Activated CD8-positive, alpha-beta memory T cell treated with anti-CD3 and anti-CD28 coated beads for 48 hours (primary cell): ENCODE measurements at regions not wholly inside any gene's neighbourhood (a gene's known extent, or its start where the extent isn't known, plus 50 kb on each side); places are given as distances from the start of the nearest gene placed in this dataset.

Experiments used
- DNase-seq, 3 experiments: peaks; one replicate each; pipeline ENCODE4 v3.0.0-alpha.2; 2020; ENCODE audit warnings: low read depth in 2 of 3, low spot score in 2 of 3

DNA sequence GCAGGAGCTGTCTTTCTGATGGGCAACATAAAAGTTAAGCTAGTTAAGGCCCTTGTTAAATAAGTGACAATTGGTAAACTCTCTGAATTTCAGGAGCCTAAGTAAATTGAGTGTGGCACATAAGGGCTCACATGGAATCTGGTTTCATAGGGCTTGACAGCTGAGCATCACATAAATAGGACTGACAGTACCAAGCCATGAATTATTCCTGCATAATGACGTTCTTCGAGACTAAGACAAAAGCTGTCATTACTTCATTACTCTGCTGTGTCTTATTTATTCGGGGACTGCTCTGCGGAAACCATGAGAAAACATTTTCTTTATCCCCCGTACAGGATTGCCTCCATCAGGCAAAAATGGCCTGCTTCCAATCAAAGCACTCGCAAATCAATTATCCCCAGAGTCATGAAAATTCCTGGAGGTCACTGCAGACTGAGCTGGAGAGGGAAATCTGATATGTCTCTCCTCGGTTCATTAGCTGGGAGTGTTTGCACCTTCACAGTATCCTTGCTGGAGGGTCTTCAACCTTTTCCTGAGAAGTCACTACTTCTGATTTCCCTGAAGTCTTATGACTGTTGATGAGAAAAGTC, 311.4 kb downstream of the CDH26 start:
- DNase-seq, result no peak

DNA sequence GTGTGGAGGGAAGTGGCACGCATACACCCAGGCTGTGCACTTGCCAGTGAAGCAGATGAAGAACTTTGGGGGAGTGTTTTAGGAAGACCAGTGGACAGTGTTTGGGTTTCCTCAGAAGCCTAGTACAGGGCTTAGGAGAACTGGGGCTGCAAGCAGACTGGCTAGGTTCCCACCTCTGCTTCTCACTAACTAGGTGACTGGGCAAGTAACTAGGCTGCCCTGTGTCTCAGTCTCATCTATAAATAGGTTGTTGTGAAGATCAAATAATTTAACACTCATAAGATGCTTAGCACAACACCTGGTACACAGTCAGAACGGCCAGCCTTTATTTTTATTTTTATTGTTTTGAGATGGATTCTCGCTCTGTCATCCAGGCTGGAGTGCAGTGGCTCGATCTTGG, 312.1 kb downstream of the CDH26 start:
- no peak for DNase-seq

DNA sequence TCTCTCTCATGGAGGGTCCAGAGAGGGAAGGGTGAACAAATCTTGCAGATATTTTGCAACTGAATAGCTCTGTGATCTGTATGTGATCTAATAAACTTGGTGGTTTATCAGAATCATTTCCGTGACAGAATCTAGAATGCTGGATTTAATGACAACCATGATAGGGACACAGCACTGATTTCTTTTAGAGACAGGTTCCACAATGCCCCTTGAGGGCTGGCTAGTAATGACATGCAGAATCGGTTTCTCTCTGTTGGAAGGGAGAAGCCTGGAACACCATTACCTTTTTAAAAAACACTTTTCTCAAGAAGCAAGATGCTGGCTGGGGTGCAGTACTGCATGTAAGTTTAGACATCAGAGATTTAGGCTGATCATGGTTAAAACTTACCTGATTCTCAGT, 313.4 kb downstream of the CDH26 start:
- DNase-seq, result no peak

DNA sequence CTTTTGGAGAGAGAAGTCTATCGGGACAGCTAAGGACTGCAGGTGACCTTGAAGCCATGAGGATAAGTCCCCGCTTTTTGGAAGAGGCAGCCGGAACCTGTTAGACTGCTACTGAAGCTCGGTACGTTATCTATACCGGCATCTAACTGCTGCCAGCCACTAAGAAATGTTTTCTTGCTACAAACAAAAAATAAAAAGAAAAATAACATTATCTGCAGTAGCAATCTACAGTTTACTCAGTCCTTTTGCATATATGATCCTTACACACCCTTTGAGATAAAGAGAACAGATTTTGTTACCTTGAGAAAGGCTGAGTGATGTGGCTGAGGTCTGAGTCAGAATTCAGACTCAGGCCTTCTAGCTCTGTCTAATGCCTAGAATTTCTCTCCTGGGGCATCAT, 314.6 kb downstream of the CDH26 start:
- no peak for DNase-seq

DNA sequence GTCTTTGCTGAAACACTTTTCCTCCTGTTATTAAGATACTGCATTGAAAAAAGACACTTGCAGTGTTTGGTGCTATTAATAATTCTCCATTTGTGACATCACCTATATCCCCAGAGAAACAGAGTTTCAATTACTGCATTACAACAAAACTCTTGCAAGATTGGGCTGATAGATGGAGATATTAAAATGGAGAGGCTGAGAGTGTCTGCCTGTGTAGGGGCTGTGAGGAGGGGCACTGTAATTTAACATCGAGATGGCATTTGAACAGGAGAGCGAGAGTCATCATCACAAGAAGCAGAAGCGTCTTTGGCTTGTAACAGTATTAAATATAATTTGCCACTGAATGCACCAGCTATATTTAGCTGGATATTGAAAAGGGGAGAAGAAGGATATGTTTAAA, 316.5 kb downstream of the CDH26 start:
- no peak for DNase-seq

DNA sequence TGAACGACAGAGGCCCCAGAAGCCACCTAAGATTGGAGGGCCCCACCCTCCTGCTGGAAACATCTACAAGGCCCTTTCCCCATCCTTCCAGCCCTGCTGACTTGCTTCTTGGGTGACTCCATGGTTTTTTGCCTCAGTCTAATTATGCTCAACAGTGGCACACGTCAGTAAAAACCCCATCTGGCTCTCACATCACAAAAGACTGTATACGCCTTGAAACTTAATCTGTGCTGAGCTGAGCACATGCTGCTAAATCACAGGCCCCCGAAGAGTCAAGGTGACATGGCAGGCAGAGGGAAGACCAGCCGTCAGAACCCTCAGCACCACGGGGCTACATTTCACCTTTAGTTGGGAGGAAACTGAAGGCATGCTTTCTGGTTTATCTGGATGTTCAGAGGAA, 323.1 kb downstream of the CDH26 start:
- DNase-seq, result no peak

DNA sequence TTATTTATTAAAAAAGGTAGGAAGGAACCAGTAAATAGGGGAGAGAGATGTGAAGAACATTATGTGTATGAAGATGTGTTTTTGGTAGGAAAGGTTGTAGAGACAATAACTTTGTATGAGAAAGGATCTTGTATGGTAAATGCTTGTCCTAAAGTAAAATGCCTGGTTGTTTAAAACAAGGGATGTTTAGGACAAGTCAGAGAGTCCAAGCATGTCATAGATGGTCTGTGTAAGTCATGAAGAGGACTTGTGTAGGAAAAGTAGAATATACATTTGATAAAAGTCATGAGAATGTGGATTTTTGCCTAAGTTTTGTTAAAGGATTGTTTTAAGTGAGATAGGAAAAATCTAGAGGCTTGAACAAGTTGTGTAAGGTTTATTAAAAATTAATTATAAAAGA, 325.1 kb downstream of the CDH26 start:
- DNase-seq, result no peak

DNA sequence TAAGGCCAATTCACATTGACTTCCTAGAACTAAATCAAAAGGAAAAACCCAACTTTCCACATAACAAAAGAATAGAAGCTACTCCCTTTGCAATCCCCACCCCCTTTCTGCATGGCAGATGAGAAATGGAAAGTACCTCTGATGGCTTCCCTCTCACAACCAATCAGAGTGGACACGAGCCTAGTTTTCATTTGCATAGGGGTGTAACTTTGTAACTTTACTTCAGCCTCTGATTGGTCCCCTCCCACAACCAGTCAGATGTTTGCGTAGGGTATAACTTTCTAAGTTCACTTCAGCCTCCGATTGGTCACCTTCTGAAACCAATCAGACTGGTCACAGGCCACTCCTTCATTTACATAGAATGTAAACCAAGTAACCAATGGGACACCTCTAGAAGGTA, 328.5 kb downstream of the CDH26 start:
- DNase-seq, result no peak

DNA sequence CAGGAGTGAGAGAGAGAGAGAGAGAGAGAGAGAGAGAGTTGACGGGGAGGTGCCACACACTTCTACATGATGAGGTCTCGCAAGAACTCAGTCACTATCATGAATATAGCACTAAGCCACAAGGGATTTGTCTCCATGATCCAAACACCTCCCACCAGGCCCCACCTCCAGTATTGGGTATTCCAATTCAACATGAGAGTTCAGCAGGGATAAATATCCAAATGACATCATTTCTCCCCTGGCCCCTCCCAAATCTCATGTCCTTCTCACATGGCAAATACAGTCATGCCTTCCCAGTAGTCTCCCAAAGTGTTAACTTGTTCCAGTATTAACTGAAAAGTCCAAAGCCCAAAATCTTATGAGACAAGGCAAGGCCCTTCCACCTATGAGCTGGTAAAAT, 330.7 kb downstream of the CDH26 start:
- DNase-seq, result no peak

DNA sequence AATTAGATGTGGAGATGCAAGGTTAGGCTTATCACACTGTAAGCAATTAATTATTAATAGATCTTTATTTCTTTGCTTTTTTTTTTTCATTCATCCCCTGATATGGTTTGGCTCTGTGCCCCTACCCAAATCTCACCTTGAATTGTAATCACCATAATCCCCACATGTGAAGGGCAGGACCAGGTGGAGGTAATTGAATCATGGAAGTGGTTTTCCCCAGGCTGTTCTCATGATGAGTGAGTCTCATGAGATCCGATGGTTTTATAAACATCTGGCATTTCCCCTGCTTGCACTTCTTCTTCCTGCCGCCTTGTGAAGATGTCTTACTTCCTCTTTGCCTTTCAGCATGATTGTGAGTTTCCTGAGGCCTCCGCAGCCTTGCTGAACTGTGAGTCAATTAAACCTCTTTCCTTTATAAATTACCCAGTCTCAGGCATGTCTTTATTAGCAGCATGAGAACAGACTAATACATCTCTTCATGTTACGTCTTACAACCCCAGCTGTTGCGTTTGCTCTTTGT, 333.8 kb downstream of the CDH26 start:
- DNase-seq, result no peak

DNA sequence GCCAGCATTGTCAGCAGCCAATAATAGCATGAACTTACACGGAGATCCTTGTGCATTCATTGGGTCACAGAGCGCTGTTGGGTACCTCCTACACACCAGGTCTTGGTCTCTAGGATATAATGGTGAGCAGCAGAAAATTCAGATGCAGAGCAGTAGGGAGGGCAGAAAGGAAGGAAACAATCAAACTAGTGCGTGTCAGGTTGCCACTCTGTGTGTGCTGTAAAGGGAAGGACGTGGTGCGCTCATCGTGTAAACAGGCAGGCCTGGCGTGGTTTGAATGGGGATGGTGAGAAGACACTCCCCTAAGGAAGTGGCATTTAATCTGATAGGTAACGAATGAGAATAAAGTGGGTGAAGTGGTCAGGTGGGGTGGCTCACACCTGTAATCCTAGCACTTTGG, 336.4 kb downstream of the CDH26 start:
- no peak for DNase-seq

DNA sequence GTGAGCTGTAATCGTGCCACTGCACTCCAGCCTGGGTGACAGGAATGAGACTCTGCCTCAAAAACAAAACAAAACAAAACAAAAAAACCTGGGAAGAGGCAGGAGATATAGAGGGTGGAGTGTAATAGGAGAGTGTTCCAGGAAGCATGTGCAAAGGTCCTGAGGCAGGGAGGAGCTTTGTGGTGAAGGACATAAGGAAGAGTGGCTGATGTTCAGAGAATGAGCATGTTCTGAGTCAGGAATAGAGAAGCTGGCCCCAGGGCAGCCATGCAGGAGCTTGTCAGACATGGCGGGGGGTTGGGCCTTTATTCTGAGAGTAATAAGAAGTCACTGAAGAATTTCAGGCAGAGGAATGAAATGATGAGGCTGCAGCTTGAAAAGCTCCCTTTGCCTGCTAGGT, 337.0 kb downstream of the CDH26 start:
- no peak for DNase-seq

DNA sequence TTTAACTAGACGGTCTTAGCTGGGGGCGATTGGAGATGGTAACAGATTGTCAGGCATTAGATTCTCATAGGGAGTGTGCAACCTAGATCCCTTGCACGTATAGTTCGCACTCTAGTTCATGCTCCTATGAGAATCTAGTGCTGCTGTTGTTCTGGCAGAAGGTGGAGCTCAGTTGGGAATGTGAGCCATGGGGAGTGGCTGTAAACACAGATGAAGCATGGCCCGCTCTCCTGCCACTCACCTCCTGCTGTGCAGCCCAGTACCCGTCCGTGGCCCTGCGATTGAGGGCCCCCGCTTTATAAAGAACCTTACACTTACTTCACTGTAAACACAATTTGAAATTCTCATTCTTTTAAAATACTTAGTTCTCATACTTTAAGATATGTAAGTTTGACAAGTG, 339.4 kb downstream of the CDH26 start:
- no peak for DNase-seq

DNA sequence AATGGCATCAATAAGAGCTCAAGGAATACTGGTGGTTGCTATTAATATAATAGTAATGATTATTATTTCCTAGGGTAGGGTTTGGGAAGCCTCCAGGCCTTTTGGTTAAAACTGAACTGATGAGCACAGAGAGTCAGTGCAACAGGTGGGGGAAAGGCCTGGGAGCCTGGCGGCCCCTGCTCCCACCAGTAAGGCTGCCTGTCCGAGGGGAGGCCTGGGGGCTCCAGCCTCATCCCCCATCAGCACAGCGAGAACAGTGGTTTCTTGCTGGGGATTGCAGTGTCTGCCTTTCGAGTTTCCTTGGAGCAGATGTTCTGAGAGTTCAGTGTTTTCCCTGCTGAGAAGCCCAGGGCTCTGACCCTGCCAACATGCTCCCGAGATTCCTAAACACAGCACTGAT, 340.4 kb downstream of the CDH26 start:
- DNase-seq, result no peak

DNA sequence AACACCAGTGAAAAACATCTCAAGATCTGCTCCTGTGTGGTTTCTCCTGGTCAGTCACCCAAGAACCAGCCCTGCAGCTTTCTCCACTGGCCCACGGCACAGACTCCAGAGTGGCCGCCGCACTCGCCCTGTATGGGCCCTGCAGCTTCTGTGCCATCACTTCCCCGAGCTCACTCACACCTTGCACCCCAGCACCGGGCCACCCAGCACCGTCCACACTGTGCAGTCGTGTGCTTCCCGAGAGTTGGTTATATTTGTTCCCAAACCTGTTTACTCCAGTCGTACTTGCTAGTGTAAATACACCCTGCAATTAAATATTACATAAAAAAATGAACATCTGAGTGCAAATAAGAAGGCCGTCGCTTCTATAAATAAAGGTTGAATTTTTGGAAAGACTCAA, 341.7 kb downstream of the CDH26 start:
- no peak for DNase-seq

DNA sequence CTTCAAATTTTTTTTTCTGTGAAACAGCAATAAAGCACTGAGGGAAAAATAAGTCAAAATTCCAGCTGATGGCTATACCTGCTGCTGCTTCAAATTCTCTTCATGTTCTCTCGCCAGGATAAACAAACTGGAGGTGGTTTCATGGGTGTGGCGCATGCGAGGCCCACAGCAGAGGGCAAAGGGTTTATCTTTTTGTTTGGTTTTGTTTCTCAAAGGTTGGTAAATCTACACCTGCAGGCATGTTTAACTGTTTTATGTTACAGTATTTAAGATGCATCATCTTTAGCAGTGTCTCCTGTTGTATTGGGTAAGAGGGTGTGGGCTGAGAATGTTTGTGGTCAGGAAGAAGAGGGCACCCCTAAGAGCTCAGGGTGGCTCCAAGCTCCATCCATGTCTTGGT, 342.2 kb downstream of the CDH26 start:
- no peak for DNase-seq

DNA sequence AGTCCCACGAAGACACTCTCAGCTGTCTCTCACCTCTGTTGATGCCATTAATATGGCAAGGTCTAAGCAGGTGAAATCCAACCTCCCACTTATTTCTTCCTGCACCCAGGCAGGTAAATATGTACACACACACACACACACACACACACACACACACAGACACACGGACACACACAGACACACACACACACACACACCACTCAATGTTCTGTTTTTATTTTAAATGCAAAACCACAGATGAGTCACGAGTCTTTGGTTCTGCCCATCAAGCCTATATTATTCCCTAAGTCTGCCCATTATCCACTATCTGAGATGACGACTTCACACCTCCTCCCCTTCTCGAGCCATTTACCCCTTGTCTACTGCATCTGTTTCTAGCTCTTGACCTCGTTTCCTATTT, 344.7 kb downstream of the CDH26 start:
- no peak for DNase-seq

DNA sequence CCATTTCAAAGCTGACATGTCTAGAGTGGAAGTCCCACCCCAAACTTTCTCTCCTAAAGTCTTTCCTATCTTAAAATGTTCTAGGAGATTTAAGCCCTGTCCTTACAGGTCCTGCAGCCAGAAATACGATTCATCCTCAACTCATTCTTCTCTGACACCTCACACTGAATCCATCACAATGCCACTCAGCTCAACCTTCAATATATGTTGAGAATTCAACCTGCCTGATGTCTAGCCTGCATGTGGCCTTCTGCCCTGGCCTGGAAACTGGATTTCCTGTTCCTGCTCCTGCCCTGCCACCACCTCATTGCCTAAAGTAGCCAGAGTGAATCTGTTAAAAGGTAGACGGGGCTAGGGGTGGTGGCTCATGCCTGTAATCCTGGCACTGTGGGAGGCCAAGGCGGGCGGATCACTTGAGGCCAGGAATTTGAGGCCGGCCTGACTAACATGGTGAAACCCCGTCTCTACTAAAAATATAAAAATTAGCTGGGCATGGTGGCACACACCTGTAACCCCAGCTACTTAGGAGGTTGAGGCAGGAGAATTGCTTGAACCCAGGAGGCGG, 345.9 kb downstream of the CDH26 start:
- DNase-seq, result no peak

DNA sequence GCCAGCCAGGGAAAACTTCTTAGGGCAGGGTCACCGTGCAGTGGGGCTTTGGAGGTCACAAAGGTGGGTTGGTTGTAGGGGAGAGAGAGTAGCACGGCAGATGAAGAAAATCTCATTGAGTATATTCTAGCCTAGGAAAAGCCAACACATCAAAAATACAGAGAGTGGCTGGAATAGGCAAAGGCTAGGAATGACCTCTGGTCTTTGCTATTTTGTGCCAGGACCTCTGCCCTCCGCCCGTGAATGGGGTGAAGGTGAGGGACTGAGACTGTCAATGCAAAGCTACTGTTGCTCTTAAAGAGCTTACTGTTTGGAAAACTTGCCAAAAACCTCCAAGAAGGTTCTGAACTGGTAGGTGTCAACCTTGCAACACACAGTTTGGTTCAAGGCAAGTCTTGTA, 346.7 kb downstream of the CDH26 start:
- no peak for DNase-seq

DNA sequence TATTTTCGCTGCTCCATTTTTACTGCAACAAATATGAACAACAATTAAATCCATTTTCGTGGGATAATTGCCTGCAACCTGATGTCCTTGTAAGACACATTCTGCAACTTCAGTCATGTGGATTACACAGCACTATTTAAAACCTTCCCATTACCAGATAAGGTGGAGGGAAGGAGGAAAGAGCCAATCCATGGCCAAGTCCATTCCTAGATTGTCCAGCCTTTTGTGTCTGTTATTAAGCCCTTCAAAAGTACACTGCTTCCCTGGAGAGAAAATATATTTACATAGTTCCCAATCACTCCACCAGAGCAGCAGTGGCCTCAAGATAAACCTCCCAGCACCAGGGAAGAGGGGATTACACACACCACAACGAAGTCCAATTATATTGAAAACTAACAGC, 347.9 kb downstream of the CDH26 start:
- DNase-seq, result no peak

DNA sequence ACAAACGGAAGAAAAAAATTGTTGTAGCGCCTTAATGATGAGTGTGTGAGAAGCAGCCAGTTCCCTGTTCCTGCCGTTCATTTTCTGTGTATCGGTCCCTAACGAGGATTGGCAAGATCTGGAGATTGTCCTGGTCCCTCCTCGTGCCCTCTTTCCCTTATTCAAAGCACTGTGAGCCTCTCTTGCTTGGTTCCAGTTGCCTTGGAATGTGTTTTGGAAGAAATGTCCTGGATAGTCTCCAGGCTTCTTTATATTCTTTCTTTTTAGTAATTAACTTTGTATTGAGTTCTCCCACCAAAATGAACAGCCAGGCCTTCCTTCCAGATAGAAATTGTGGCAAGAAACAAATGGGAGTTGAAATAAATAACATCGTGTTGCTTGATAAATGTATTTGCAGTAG, 348.3 kb downstream of the CDH26 start:
- no peak for DNase-seq

DNA sequence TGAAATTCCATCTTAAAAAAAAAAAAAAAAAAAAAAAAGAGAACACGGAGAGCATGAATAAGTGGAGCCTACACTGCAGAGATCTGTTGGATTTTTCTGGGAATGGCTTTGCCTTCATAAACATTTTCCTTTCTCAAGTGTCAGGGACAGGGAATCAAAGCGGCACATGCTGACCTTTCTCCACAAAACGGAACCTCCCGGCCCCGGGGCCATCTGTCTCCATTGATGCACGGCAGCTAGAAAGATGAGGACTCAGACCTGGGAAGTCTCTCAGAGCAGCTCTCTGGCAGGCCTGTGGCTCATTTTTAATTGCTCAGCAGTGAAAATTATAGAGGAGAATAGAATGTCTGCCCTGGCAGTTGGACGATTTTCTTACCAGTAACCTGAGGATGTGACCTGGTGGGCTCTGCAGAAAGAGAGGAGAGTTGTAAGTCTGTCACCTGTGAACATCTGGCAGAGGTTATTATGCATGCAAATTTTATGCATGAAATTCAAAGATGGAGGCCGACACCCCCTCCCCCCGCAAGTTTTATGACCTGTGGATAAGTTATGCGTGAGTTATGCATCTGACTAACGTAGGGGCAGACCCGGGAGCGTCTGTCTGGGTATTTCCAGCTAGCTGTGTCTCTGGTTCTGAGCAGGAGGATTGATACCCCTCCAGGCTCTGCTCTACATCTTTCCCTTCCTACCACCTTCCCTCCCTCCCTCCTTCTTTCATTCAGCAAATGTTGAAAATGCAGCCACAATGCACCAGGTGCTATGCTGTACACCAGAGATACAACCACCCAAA, 352.5 kb downstream of the CDH26 start:
- no peak for DNase-seq

DNA sequence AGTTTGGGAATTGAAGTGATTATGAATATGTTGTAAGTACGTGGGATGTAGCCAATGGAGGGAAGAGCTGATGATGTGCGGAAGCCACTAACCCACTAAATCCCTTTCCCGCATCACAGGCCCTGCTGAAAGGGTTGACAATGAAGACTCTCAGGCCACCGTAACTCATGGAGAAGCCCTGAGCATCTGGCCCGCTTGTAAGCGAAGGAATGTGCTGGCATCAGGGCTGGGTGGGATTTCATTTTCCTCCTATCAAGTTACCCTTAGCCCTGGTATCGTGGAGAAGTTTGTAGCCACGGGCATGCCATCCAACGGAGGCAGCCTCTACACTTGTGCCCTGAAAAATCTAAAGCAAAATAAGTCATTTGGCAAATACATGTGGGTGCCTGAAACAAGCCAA, 355.0 kb downstream of the CDH26 start:
- DNase-seq, result no peak
